K562 (cell line): ENCODE measurements at regions not wholly inside any gene's neighbourhood (a gene's known extent, or its start where the extent isn't known, plus 50 kb on each side); places are given as distances from the start of the nearest gene placed in this dataset.

Source experiments
- ATAC-seq: fragments of 200-7000 bp; cut with Tn5 transposase; 3 replicates; pipeline ENCODE4 v1.9.1; 2020; ENCODE audit warnings: moderate library complexity
- BruUV-seq: library from RNA; stranded (reverse); fragments of 400-500 nt; replicated peaks from 2 replicates; lab custom pipeline; 2021; lab: Mats Ljungman, UMichigan
- CTCF ChIA-PET: fragments of 300-600 bp; formaldehyde crosslinking; extraction: SDS; loops from one replicate; lab custom pipeline; 2021; ENCODE audit warnings: low intra/inter-chr PET ratio; lab: Yijun Ruan, JAX
- POLR2A ChIA-PET: fragments of 300-600, 350-650 bp; sonication (Branson Sonifier 250); formaldehyde crosslinking; extraction: SDS; loops from one replicate; lab custom pipeline; 2021; ENCODE audit warnings: antibody characterized with exemption, inconsistent platforms; lab: Yijun Ruan, JAX
- DNase-seq, 4 experiments: peaks; one replicate each; pipeline versions ENCODE4 v3.0.0 to v3.0.0-alpha.2; 2011 to 2018; ENCODE audit warnings: low spot score in 3 of 4, mixed read lengths in 3 of 4; ENCODE audit errors: extremely low read depth in 1 of 4
- FAIRE-seq: peaks from 2 replicates; lab custom pipeline; 2011; peaks lifted over from hg19 to GRCh38; lab: Jason Lieb, UNC
- H2AFZ ChIP-seq: 2 replicates; pipeline ENCODE4 v1.6.0; 2011; ENCODE audit warnings: low read depth, low read length, control low read depth, inconsistent platforms
- H3K27ac ChIP-seq: fragments of 200-600 bp; 3 replicates; pipeline ENCODE4 v1.8.0; 2011; ENCODE audit warnings: low read depth, mild to moderate bottlenecking, control low read depth, inconsistent platforms, low read length, moderate library complexity, mixed read lengths; ENCODE audit errors: extremely low read depth
- H3K27me3 ChIP-seq, 2 experiments: fragments of 300-600 bp in 1 of 2; 2 replicates in 1 of 2; 3 replicates in 1 of 2; pipeline versions ENCODE4 v1.6.0 to v1.8.0; 2011; ENCODE audit warnings: inconsistent platforms in 2 of 2, low read length in 2 of 2, mild to moderate bottlenecking in 1 of 2, mixed read lengths in 1 of 2, moderate library complexity in 1 of 2; ENCODE audit not compliant: control insufficient read depth in 2 of 2, insufficient read depth in 2 of 2
- H3K36me3 ChIP-seq: fragments of 300-600 bp; 3 replicates; pipeline ENCODE4 v1.8.0; 2011; ENCODE audit warnings: mild to moderate bottlenecking, low read length, inconsistent platforms; ENCODE audit not compliant: control insufficient read depth, insufficient read depth
- H3K4me1 ChIP-seq, 2 experiments: fragments of 200-600 bp in 1 of 2; replicated peaks in 1 of 2; 2 replicates in 1 of 2; 3 replicates in 1 of 2; pipeline versions ENCODE4 v1.5.1 to v1.8.0; 2011; ENCODE audit warnings: inconsistent platforms in 2 of 2, low read length in 2 of 2, mild to moderate bottlenecking in 1 of 2, mixed read lengths in 1 of 2, moderate library complexity in 1 of 2; ENCODE audit not compliant: control insufficient read depth in 2 of 2, insufficient read depth in 2 of 2
- H3K4me2 ChIP-seq: 2 replicates; pipeline ENCODE4 v1.6.1; 2011; ENCODE audit warnings: low read length, control low read depth, inconsistent platforms, mixed read lengths; ENCODE audit not compliant: insufficient read depth
- H3K4me3 ChIP-seq: fragments of 200-600 bp; sonication (generic), shearing (Covaris generic); 2 replicates; pipeline ENCODE4 v1.5.1; 2016; ENCODE audit warnings: control low read depth, inconsistent platforms
- H3K79me2 ChIP-seq: fragments of 200-600 bp; 3 replicates; pipeline ENCODE4 v1.8.0; 2011; ENCODE audit warnings: low read length, inconsistent platforms; ENCODE audit not compliant: control insufficient read depth, insufficient read depth
- H3K9ac ChIP-seq, 2 experiments: 2 replicates each; pipeline versions ENCODE4 v1.6.0 to v1.6.1; 2011; ENCODE audit warnings: low read depth in 2 of 2, low read length in 2 of 2, control low read depth in 1 of 2, inconsistent platforms in 1 of 2, mild to moderate bottlenecking in 1 of 2, mixed read lengths in 1 of 2; ENCODE audit not compliant: insufficient read depth in 1 of 2
- H3K9me1 ChIP-seq: one replicate; pipeline ENCODE4 v1.6.0; 2011; ENCODE audit warnings: inconsistent platforms, mild to moderate bottlenecking, low read length, moderate library complexity; ENCODE audit not compliant: control insufficient read depth, insufficient read depth
- H3K9me3 ChIP-seq: replicated peaks from 2 replicates; pipeline ENCODE4 v1.5.1; 2011; ENCODE audit warnings: low read depth, low read length, inconsistent platforms; ENCODE audit not compliant: control insufficient read depth, insufficient read depth
- H4K20me1 ChIP-seq: replicated peaks from 2 replicates; pipeline ENCODE4 v1.6.1; 2011; ENCODE audit warnings: low read length, inconsistent platforms, mixed read lengths; ENCODE audit not compliant: control insufficient read depth, insufficient read depth
- CBFA2T2 ChIP-seq: fragments of 450-650 bp; conservative IDR thresholded peaks from 2 replicates; pipeline ENCODE4 v1.6.1; 2017; ENCODE audit warnings: mild to moderate bottlenecking
- CBFA2T3 ChIP-seq: fragments of 450-650 bp; IDR thresholded peaks from 2 replicates; pipeline ENCODE4 v1.6.1; 2017
- CBX3 ChIP-seq, 2 experiments: IDR thresholded peaks; 1 replicate in 1 of 2; 2 replicates in 1 of 2; pipeline ENCODE4 v1.6.1; 2012; ENCODE audit warnings: inconsistent platforms in 2 of 2, low read length in 2 of 2, borderline replicate concordance in 1 of 2, control low read depth in 1 of 2
- ETS1 ChIP-seq: conservative IDR thresholded peaks from 2 replicates; pipeline ENCODE4 v1.6.1; 2011; ENCODE audit warnings: low read depth, mild to moderate bottlenecking, low read length; ENCODE audit not compliant: control insufficient read depth
- PML ChIP-seq: IDR thresholded peaks from 2 replicates; pipeline ENCODE4 v1.6.1; 2012; ENCODE audit warnings: low read length, inconsistent platforms
- RAD21 ChIP-seq, 2 experiments: fragments of 250-450 bp in 1 of 2; fragments of 450-650 bp in 1 of 2; sonication (Bioruptor Pico) in 1 of 2; formaldehyde crosslinking in 1 of 2; IDR thresholded peaks in 1 of 2; conservative IDR thresholded peaks in 1 of 2; 2 replicates each; pipeline versions ENCODE4 v1.4.0 to v1.8.0; 2020 to 2022; ENCODE audit warnings: mild to moderate bottlenecking in 2 of 2, moderate library complexity in 1 of 2
- RFX1 ChIP-seq: fragments of 450-650 bp; IDR thresholded peaks from 2 replicates; pipeline ENCODE4 v1.6.1; 2016; ENCODE audit warnings: mild to moderate bottlenecking, moderate library complexity
- RFX7 ChIP-seq: fragments of 250-450 bp; sonication (Bioruptor Pico); IDR thresholded peaks from 2 replicates; pipeline ENCODE4 v1.5.1; 2021; ENCODE audit warnings: mild to moderate bottlenecking
- SRSF7 ChIP-seq: fragments of 200-400 bp; formaldehyde crosslinking; optimal IDR thresholded peaks from 2 replicates; pipeline ENCODE3; 2017; ENCODE audit warnings: mild to moderate bottlenecking, low read depth, low read length
- TBP ChIP-seq: optimal IDR thresholded peaks from 2 replicates; pipeline ENCODE3; 2011; ENCODE audit warnings: low read depth, low read length, improper control_type of control experiment
- ZNF589 ChIP-seq: fragments of 200-800 bp; sonication (Bioruptor generic); IDR thresholded peaks from 2 replicates; pipeline ENCODE4 v1.6.1; 2016; ENCODE audit warnings: low read depth, missing genetic modification characterization, missing compliant biosample characterization
- in situ Hi-C: fragments of 300-500 bp; cut with MboI; formaldehyde crosslinking; loops from 4 replicates; pipeline ENCODE4 v1.15.0; 2018; ENCODE audit warnings: inconsistent platforms, mixed read lengths
- intact Hi-C: fragments of 100-400 bp; cut with micrococcal nuclease; formaldehyde crosslinking; loops from 2 replicates; pipeline ENCODE4 v1.14.2; 2022
- TF ChIP-seq, protein P1 (sequence below), 2 experiments: fragments of 450-650 bp; conservative IDR thresholded peaks; 2 replicates each; pipeline ENCODE4 v1.6.1; 2017; ENCODE audit warnings: mild to moderate bottlenecking in 2 of 2, moderate library complexity in 2 of 2

GRCh38 chr3:28980131-28980530 is 300.7 kb upstream of the RBMS3 start (continued):
- no peak for TF ChIP-seq ZNF589 (CRISPR knock-in tag)

GRCh38 chr3:28980631-28981030 is 300.2 kb upstream of the RBMS3 start:
- CTCF ChIA-PET, result no interaction called here
- intact Hi-C loops (no loop called here), in situ Hi-C loops (no loop called here)
- H3K4me1 ChIP-seq, result no peaks in the 10 kb centered on the region
- no peak overlapping the region for H3K27ac ChIP-seq
- POLR2A ChIA-PET, result no interaction called here
- H2AFZ ChIP-seq, result no peak overlapping the region
- no peak overlapping the region for H3K9ac ChIP-seq
- no peak for ATAC-seq
- no peaks in the 10 kb centered on the region for H3K79me2 ChIP-seq
- no peaks in the 10 kb centered on the region for H3K36me3 ChIP-seq
- no peaks in the 10 kb centered on the region for H3K27me3 ChIP-seq
- no peaks in the 10 kb centered on the region for H3K9me3 ChIP-seq
- H3K9me1 ChIP-seq, result no peaks in the 10 kb centered on the region
- no TSS peak for BruUV-seq
- no peak overlapping the region for H3K4me3 ChIP-seq
- H4K20me1 ChIP-seq, result no peaks in the 10 kb centered on the region
- no peak for FAIRE-seq
- no peak overlapping the region for H3K4me2 ChIP-seq
- DNase-seq, result no peak
- no peak for TF ChIP-seq CBX3 (IDR thresholded peaks at IDR 0.05; ENCODE audit: borderline replicate concordance in 1 of 2, low read length in 2 of 2)
- no peak for TF ChIP-seq CBFA2T2
- no peak for TF ChIP-seq ETS1
- TF ChIP-seq RFX1, result no peak
- no peak for TF ChIP-seq RFX7
- TF ChIP-seq, protein P1, sequence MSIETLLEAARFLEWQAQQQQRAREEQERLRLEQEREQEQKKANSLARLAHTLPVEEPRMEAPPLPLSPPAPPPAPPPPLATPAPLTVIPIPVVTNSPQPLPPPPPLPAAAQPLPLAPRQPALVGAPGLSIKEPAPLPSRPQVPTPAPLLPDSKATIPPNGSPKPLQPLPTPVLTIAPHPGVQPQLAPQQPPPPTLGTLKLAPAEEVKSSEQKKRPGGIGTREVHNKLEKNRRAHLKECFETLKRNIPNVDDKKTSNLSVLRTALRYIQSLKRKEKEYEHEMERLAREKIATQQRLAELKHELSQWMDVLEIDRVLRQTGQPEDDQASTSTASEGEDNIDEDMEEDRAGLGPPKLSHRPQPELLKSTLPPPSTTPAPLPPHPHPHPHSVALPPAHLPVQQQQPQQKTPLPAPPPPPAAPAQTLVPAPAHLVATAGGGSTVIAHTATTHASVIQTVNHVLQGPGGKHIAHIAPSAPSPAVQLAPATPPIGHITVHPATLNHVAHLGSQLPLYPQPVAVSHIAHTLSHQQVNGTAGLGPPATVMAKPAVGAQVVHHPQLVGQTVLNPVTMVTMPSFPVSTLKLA (conservative IDR thresholded peaks at IDR 0.05), result no peak
- no peak for TF ChIP-seq SRSF7
- TF ChIP-seq CBFA2T3, result no peak
- TF ChIP-seq PML, result no peak
- no peak for TF ChIP-seq TBP
- no peak for TF ChIP-seq RAD21 (CRISPR knock-in tag; conservative IDR thresholded peaks at IDR 0.05 in 1 of 2, IDR thresholded peaks at IDR 0.05 in 1 of 2)
